ENCODE measurements at regions not wholly inside any gene's neighbourhood (a gene's known extent, or its start where the extent isn't known, plus 50 kb on each side); places are given as distances from the start of the nearest gene placed in this dataset.
"Not testable (repeated sequence)": the region's sequence is repeated elsewhere in the genome, so short reads cannot be mapped to it uniquely, and the experiment has no call there.

DNA sequence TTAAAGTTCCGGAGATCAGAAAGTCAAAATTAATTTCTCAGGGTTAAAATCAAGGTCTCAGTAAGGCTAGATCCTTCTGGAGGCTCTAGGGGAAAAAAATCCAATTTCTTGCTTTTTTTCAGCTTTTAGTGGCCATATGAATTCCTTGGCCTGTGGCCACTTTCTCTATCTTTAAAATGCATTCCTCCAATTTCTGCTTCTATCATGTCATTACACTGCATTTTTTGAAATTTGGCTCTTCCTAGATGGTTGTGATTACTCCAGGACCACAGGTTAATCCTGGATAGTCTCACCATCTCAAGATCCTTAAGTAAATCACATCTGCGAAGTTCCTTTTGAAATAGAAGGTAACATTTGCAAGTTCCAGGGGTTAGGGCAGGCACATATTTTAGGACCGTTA, 1294.9 kb upstream of the CITED2 start:
- DNase-seq (ENCODE audit: low read depth) = peak; percentile 69

GRCh38 chr6:140663772-140664171, 1289.3 kb upstream of the CITED2 start:
- DNase-seq (ENCODE audit: low read depth) = no peak

- no peak for DNase-seq (ENCODE audit: low read depth)
These were observed 1288.6 kb upstream of the CITED2 start for GRCh38 chr6:140663094-140663493.

DNA sequence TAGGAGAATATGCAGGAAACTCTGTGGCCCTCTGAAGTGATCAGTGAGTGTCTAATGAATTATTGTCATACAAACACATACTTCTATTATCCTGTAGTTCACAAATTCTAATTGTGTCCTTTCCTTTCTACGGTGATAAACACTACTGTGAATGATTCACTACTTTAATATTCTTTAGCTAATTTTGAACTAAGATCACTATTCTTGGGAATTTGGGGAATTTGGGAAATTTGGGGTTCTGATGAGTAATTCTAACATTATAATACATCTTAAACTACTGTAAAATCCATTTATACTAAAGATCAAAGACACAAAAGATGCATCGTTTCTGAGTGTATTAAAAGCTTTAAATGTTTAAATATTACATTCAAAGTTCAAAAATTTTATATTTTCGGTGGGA, 1287.2 kb upstream of the CITED2 start:
- DNase-seq (ENCODE audit: low read depth) = peak; percentile 64

GRCh38 chr6:140660295-140660694, 1285.8 kb upstream of the CITED2 start:
- DNase-seq (ENCODE audit: low read depth) = peak; percentile 61

GRCh38 chr6:140653972-140654371, 1279.5 kb upstream of the CITED2 start:
- DNase-seq (ENCODE audit: low read depth) = no peak

GRCh38 chr6:140653506-140653905, 1279.1 kb upstream of the CITED2 start:
- DNase-seq (ENCODE audit: low read depth) = no peak

- DNase-seq (ENCODE audit: low read depth) = not testable (repeated sequence)
These were observed 1275.1 kb upstream of the CITED2 start for GRCh38 chr6:140649502-140649901.

DNA sequence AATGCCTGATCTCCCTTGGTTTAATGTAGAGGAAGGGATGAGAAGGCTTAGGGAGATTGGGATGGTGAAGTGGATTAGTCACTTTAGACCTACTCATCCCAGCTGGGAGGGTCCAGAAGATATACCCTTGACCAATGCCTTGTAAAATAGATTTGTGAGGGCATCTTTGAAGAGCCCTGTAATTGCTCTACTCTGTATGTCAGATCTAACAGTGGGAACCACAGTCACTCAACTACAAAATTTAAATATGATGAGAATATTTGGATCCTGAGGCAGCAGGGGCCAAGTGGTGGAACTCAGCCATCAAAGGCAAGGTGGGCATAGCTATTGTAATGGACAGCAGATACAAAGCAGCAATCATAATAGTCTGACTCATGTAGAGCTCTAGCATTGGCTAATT, 1272.9 kb upstream of the CITED2 start:
- not testable (repeated sequence) for DNase-seq (ENCODE audit: low read depth)

- no peak for DNase-seq (ENCODE audit: low read depth)
These were observed 1269.6 kb upstream of the CITED2 start for GRCh38 chr6:140644017-140644416.

DNA sequence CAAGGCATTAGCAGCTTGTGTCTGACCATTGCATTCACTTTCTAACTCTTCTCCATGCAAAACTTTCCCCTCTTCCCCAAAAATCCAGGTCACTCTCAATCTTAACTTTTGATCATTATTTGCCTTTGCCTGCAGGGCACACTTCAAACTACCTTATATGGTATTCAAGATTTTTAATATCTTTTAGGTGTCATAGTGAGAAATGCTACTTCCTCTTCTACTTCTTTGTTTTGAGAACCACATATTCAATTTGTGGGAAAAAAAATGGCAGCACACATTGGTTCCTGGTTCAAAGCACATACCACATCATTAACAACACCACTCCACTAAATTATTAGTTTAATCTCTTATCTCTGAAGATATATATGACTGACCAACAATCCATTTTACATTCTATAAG, 1267.0 kb upstream of the CITED2 start:
- DNase-seq (ENCODE audit: low read depth) = no peak

GRCh38 chr6:140636908-140637402, 1262.5 kb upstream of the CITED2 start:
- DNase-seq (ENCODE audit: low read depth) = peak; percentile 69

DNA sequence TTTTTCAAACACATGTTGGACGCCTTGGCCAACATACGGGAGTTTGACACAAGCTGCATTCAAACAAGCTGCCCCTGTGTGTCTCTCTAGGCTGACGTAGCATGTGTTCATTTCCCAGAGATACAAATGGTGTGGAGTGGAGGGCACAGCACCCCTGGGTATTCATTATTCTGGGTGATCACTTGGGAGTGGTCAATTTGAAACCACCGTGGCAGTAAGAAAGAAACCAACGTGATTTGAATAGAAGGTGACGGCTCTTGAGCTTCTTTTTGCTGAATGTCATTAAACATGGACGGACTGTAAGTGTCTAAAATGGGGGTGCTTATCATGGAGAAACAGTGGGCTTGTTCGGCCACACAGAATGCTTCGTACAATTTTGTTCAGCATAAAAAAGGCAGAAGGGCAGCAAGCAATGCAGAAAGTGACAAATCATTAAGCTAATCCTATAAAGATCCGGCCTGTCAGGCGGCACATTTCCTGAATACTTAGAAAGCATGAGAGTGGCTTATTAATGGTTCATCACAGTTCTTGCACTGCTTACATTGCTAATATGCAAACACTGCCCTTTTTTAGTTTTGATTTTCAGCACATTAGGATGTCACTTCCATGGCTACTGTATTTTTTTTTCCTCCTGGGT, 1261.9 kb upstream of the CITED2 start:
- DNase-seq (ENCODE audit: low read depth) = no peak

DNA sequence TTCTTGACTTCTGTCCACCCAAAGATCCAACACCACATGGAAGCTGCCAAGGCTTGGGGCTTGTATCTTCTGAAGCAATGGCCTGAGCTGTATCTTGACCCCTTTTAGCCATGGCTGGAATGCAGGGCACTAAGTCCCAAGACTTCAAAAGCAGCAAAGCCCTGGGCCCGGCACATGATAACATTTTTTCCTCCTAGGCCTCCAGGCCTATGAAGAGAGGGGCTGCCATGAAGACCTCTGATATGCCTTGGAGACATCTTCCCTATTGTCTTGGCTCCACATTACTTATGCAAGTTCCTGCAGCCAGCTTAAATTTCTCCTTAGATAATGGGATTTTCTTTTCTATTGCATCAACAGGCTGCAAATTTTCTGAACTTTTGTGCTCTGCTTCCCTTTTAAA, 1252.6 kb upstream of the CITED2 start:
- no peak for DNase-seq (ENCODE audit: low read depth)

GRCh38 chr6:140623498-140623897, 1249.0 kb upstream of the CITED2 start:
- peak; percentile 89 for DNase-seq (ENCODE audit: low read depth)

- DNase-seq (ENCODE audit: low read depth) = peak; percentile 72
These were observed 1246.0 kb upstream of the CITED2 start for GRCh38 chr6:140620496-140620895.

- peak; percentile 9 for DNase-seq (ENCODE audit: low read depth)
These were observed 1235.5 kb upstream of the CITED2 start for GRCh38 chr6:140609956-140610355.

DNA sequence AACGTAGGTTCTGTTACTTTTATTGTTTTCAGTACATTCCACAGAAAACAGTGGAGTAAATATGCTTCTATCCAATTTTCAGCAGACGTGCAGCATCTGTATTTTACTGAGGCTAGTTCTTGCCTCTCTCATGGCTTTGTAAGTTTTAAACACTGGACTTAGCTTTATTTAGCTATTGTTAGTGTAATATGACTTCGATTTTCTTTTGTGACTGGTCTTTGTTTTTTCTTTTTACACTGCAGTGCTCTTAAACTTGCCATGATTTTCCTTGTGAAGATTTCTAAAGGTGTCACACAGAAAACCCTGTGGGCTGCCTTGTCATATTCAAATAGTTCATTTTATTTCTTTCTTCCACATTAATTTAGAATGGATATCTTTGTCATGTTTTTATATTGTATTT, 1234.9 kb upstream of the CITED2 start:
- no peak for DNase-seq (ENCODE audit: low read depth)

GRCh38 chr6:140604786-140605185, 1230.3 kb upstream of the CITED2 start:
- DNase-seq (ENCODE audit: low read depth) = no peak

DNA sequence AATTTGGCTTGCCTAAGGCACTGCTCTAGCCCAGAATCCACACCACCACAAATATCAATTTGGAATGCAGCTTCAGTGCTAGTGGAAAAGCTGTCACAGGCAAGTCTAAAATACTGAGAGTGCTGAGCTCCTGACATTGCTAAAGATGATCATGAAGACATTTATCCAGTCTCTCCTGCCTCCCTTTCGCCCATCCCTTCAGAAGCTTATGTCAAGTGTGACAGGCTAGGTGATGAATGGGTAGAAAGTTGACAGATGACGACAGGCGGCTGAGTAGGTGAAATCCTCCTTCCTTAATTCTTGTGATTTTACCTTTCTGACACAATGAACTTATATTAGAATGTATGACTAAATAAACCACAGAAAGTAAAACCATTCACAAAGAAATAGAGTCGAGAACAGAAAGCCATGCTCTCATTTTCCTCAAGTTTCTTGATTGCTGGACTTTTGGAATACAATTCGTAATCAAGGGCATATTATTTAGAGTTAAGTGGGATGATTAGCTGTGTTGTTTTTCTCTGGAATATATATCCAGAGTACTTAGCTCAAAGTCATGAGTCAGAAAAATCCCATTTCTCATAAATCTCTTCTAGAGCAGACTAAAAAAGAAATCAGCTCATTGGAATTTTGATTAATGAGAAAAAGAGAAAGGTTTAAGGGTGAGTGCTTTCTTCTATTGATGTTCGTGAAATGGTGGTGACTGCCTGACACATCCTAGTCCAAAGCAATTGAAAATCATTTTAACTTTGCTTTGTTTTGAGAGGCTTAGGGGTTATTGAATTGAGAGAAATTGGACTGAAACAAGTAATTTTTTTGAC, 1228.2 kb upstream of the CITED2 start:
- DNase-seq (ENCODE audit: low read depth) = peak; percentile 82

DNA sequence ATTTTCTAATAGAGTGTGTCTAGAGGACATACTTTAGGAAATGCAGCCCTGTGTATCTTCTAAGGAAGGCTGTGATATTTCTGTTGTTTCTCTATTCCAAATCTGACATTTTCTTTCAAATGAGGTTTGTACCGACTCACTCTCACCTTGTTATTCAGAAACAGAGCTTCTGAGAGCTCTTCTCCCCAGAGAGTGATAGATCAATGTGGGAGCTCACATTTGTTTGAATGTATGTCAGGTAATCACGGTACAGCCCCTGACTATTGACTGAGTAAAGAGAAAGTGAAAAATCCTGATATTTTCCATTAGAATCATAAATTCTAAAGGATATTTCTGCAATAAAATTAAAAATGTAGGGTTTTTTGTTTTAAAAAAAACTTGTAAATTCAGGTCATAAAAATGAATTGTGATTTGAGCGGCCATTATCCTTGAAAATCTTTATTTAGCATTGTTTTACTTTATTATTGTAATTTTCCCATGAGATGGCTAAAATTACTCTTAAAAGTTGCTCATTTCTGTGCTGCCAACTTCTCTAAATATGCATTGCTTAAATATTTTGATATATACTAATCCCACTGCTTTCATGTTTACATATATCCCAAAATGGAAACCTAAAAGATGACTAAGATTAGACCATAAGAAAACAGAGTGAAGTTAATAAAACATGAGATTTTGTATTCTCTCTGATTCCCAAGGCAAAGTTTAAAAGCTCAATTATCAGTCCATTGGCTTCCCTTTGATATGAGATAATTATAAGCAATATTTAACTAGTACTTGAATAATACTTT, 1226.8 kb upstream of the CITED2 start:
- peak; percentile 83 for DNase-seq (ENCODE audit: low read depth)

- no peak for DNase-seq (ENCODE audit: low read depth)
These were observed 1225.5 kb upstream of the CITED2 start for GRCh38 chr6:140599916-140600315.

DNA sequence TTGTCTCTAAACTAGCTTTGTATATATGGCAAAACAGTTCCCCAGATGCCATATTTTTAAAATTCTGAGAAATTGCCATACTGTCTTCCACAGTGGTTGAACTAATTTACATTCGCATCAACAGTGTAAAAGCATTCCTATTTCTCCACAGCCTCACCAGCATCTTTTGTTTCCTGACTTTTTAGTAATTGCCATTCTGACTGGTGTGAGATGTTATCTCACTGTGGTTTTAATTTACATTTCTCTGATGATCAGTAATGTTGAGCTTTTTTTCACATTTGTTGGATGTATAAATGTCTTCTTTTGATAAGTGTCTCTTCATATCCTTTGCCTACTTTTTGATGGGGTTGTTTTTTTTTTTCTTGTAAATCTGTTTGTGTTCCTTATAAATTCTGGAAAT, 1222.7 kb upstream of the CITED2 start:
- DNase-seq (ENCODE audit: low read depth) = peak; percentile 67

Data from EH (cell line).